ENCODE measurements at regions not wholly inside any gene's neighbourhood (a gene's known extent, or its start where the extent isn't known, plus 50 kb on each side); places are given as distances from the start of the nearest gene placed in this dataset.
"Not testable (repeated sequence)": the region's sequence is repeated elsewhere in the genome, so short reads cannot be mapped to it uniquely, and the experiment has no call there.

- not testable (repeated sequence) for TF ChIP-seq POLR2A (IDR thresholded peaks at IDR 0.05; ENCODE audit: low read length); CTCF (IDR thresholded peaks at IDR 0.05); CBX2 (IDR thresholded peaks at IDR 0.05; ENCODE audit: borderline replicate concordance, low read depth); REST (IDR thresholded peaks at IDR 0.05)
Measured at GRCh38 chr17:70293564-70294310, 124.4 kb downstream of the KCNJ2 start.
